ENCODE measurements at regions not wholly inside any gene's neighbourhood (a gene's known extent, or its start where the extent isn't known, plus 50 kb on each side); places are given as distances from the start of the nearest gene placed in this dataset.

DNA sequence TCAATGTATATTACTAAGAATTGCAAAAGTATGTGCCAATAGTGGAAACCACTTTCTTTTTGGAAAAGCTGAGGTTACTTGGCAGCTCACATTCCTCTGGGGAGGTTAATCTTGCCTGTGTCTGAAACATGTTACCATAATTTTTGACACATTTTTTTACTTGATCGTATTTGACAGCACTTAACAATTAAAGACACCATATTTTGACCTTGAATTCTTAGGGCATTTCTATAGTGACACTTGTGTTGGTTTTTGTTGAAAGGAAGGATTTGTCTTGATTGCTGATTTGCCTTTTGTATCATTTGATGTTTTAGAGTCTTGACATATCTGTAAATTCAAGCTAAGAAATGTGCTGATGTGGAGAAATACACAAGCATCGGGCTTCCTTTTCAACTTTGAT, 2135.5 kb downstream of the PCDH7 start:
- Histone ChIP-seq H3K4me1 (ENCODE audit: control insufficient read depth, insufficient read depth, low read length) (no peaks in the 10 kb centered on the region), H3K9me3 (ENCODE audit: control insufficient read depth, insufficient read depth, low read depth, low read length) (no peaks in the 10 kb centered on the region), H3K36me3 (ENCODE audit: control insufficient read depth, insufficient read depth, low read length) (no peaks in the 10 kb centered on the region), H3K27ac (ENCODE audit: low read length) (no peak overlapping the region), H3K4me3 (ENCODE audit: low read depth in 2 of 2, low read length in 2 of 2) (no peak overlapping the region), H3K27me3 (ENCODE audit: control insufficient read depth, insufficient read depth, low read length) (no peaks in the 10 kb centered on the region)
- ATAC-seq (no peak), DNase-seq (ENCODE audit: low read depth, low spot score) (no peak)
- TF ChIP-seq POLR2AphosphoS5 (IDR thresholded peaks at IDR 0.05; ENCODE audit: low read depth, low read length) (no peak), SIN3A (IDR thresholded peaks at IDR 0.05; ENCODE audit: borderline replicate concordance, insufficient read depth, low read depth, low read length) (no peak), TCF7L2 (IDR thresholded peaks at IDR 0.05; ENCODE audit: low read depth, low read length) (no peak)
- TF ChIP-seq, protein P1, sequence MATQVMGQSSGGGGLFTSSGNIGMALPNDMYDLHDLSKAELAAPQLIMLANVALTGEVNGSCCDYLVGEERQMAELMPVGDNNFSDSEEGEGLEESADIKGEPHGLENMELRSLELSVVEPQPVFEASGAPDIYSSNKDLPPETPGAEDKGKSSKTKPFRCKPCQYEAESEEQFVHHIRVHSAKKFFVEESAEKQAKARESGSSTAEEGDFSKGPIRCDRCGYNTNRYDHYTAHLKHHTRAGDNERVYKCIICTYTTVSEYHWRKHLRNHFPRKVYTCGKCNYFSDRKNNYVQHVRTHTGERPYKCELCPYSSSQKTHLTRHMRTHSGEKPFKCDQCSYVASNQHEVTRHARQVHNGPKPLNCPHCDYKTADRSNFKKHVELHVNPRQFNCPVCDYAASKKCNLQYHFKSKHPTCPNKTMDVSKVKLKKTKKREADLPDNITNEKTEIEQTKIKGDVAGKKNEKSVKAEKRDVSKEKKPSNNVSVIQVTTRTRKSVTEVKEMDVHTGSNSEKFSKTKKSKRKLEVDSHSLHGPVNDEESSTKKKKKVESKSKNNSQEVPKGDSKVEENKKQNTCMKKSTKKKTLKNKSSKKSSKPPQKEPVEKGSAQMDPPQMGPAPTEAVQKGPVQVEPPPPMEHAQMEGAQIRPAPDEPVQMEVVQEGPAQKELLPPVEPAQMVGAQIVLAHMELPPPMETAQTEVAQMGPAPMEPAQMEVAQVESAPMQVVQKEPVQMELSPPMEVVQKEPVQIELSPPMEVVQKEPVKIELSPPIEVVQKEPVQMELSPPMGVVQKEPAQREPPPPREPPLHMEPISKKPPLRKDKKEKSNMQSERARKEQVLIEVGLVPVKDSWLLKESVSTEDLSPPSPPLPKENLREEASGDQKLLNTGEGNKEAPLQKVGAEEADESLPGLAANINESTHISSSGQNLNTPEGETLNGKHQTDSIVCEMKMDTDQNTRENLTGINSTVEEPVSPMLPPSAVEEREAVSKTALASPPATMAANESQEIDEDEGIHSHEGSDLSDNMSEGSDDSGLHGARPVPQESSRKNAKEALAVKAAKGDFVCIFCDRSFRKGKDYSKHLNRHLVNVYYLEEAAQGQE (IDR thresholded peaks at IDR 0.05; ENCODE audit: insufficient read depth in 1 of 2, low read depth in 2 of 2, low read length in 1 of 2) = no peak
- TF ChIP-seq, protein P2, sequence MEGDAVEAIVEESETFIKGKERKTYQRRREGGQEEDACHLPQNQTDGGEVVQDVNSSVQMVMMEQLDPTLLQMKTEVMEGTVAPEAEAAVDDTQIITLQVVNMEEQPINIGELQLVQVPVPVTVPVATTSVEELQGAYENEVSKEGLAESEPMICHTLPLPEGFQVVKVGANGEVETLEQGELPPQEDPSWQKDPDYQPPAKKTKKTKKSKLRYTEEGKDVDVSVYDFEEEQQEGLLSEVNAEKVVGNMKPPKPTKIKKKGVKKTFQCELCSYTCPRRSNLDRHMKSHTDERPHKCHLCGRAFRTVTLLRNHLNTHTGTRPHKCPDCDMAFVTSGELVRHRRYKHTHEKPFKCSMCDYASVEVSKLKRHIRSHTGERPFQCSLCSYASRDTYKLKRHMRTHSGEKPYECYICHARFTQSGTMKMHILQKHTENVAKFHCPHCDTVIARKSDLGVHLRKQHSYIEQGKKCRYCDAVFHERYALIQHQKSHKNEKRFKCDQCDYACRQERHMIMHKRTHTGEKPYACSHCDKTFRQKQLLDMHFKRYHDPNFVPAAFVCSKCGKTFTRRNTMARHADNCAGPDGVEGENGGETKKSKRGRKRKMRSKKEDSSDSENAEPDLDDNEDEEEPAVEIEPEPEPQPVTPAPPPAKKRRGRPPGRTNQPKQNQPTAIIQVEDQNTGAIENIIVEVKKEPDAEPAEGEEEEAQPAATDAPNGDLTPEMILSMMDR (IDR thresholded peaks at IDR 0.05) = no peak
- POLR2A ChIA-PET = no interaction called here
- BruUV-seq (replicated peaks) = no TSS peak
- intact Hi-C loops (cut with micrococcal nuclease; ENCODE audit: unreplicated experiment) (no loop called here), in situ Hi-C loops (cut with HindIII; ENCODE audit: low pct_unique_long_range_greater_than_20kb, low sequenced_read_pairs) (no loop called here)
- CTCF ChIA-PET = no interaction called here

DNA sequence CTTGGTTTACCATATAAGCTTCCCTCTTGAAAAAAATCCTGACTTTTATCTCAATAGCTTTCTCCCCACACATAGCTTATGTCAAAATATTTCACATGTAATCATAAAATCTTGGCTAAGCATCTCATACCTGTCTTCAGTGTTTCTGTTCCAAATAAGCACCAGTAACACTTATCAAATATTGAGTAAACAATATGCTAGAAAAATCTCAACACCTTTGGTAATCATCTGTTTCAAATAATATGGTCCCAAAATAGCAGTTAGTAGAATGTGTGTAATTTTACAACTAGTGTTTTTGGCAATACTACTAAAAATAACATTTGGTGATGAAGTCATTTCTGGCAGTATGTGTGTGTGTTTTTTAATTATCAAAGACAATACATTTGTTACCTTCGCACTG, 2138.2 kb downstream of the PCDH7 start:
- Histone ChIP-seq H3K36me3 (ENCODE audit: control insufficient read depth, insufficient read depth, low read length) (no peaks in the 10 kb centered on the region), H3K27me3 (ENCODE audit: control insufficient read depth, insufficient read depth, low read length) (no peaks in the 10 kb centered on the region), H3K4me3 (ENCODE audit: low read depth in 2 of 2, low read length in 2 of 2) (no peak overlapping the region), H3K9me3 (ENCODE audit: control insufficient read depth, insufficient read depth, low read depth, low read length) (no peaks in the 10 kb centered on the region), H3K27ac (ENCODE audit: low read length) (no peak overlapping the region), H3K4me1 (ENCODE audit: control insufficient read depth, insufficient read depth, low read length) (no peaks in the 10 kb centered on the region)
- no peak for DNase-seq (ENCODE audit: low read depth, low spot score)
- POLR2A ChIA-PET = no interaction called here
- no peak for TF ChIP-seq TCF7L2 (IDR thresholded peaks at IDR 0.05; ENCODE audit: low read depth, low read length)
- TF ChIP-seq, protein P2 (IDR thresholded peaks at IDR 0.05) = no peak
- TF ChIP-seq SIN3A (IDR thresholded peaks at IDR 0.05; ENCODE audit: borderline replicate concordance, insufficient read depth, low read depth, low read length) = no peak
- TF ChIP-seq, protein P1 (IDR thresholded peaks at IDR 0.05; ENCODE audit: insufficient read depth in 1 of 2, low read depth in 2 of 2, low read length in 1 of 2) = no peak
- no peak for TF ChIP-seq POLR2AphosphoS5 (IDR thresholded peaks at IDR 0.05; ENCODE audit: low read depth, low read length)
- BruUV-seq (replicated peaks) = no TSS peak
- intact Hi-C loops (cut with micrococcal nuclease; ENCODE audit: unreplicated experiment) (no loop called here), in situ Hi-C loops (cut with HindIII; ENCODE audit: low pct_unique_long_range_greater_than_20kb, low sequenced_read_pairs) (no loop called here)
- CTCF ChIA-PET = no interaction called here
- ATAC-seq = no peak

All from Panc1 (cell line).